Loucy (cell line): ENCODE measurements at regions not wholly inside any gene's neighbourhood (a gene's known extent, or its start where the extent isn't known, plus 50 kb on each side); places are given as distances from the start of the nearest gene placed in this dataset.

Experiments used
- H2AFZ ChIP-seq: fragments of 200-600 bp; sonication (generic); 2 replicates; pipeline ENCODE4 v1.6.0; 2016; ENCODE audit warnings: antibody characterized with exemption, mild to moderate bottlenecking, low read length, moderate library complexity
- H3F3A ChIP-seq: fragments of 200-600 bp; 2 replicates; pipeline ENCODE4 v1.6.0; 2016; ENCODE audit warnings: antibody characterized with exemption, low read depth, mild to moderate bottlenecking
- H3K27me3 ChIP-seq: fragments of 200-600 bp; sonication (generic); 2 replicates; pipeline ENCODE4 v1.6.1; 2014; ENCODE audit warnings: low read length, mild to moderate bottlenecking; ENCODE audit not compliant: insufficient read depth, poor library complexity, severe bottlenecking
- H3K36me3 ChIP-seq: fragments of 200-600 bp; sonication (generic); 2 replicates; pipeline ENCODE4 v1.6.1; 2016; ENCODE audit warnings: low read length; ENCODE audit not compliant: insufficient read depth
- H3K4me1 ChIP-seq: fragments of 200-600 bp; sonication (generic); 2 replicates; pipeline ENCODE4 v1.5.1; 2014; ENCODE audit warnings: low read length, mild to moderate bottlenecking; ENCODE audit not compliant: insufficient read depth, poor library complexity, severe bottlenecking
- H3K4me2 ChIP-seq: fragments of 200-600 bp; sonication (generic); 2 replicates; pipeline ENCODE4 v1.6.0; 2014; ENCODE audit warnings: antibody characterized with exemption, low read length, low read depth, mild to moderate bottlenecking; ENCODE audit not compliant: poor library complexity, severe bottlenecking
- H3K4me3 ChIP-seq: fragments of 200-600 bp; sonication (generic); 2 replicates; pipeline ENCODE4 v1.5.1; 2014; ENCODE audit warnings: low read length, mild to moderate bottlenecking, mixed read lengths; ENCODE audit not compliant: poor library complexity, severe bottlenecking
- H3K79me2 ChIP-seq: fragments of 200-600 bp; sonication (generic); 2 replicates; pipeline ENCODE4 v1.6.1; 2014; ENCODE audit warnings: low read length; ENCODE audit not compliant: insufficient read depth
- H3K9ac ChIP-seq: fragments of 200-600 bp; sonication (generic); 2 replicates; pipeline ENCODE4 v1.6.0; 2014; ENCODE audit warnings: mild to moderate bottlenecking, low read depth, low read length, moderate library complexity; ENCODE audit not compliant: poor library complexity, severe bottlenecking
- H3K9me2 ChIP-seq: fragments of 200-600 bp; sonication (generic); replicated peaks from 2 replicates; pipeline ENCODE4 v1.6.1; 2016; ENCODE audit warnings: low read depth, low read length, mixed read lengths
- H3K9me3 ChIP-seq: fragments of 200-600 bp; sonication (generic); 2 replicates; pipeline ENCODE4 v1.6.1; 2014; ENCODE audit warnings: mild to moderate bottlenecking, antibody characterized with exemption, low read length, low read depth; ENCODE audit not compliant: insufficient read depth
- H4K20me1 ChIP-seq: fragments of 200-600 bp; sonication (generic); 2 replicates; pipeline ENCODE4 v1.6.0; 2014; ENCODE audit warnings: antibody characterized with exemption, low read length, mild to moderate bottlenecking; ENCODE audit not compliant: insufficient read depth, poor library complexity, severe bottlenecking
- EZH2phosphoT487 ChIP-seq: fragments of 200-600 bp; IDR thresholded peaks from 2 replicates; pipeline ENCODE4 v1.6.1; 2018; ENCODE audit warnings: antibody characterized with exemption, mild to moderate bottlenecking, moderate library complexity, borderline replicate concordance
- TF ChIP-seq, protein P1 (sequence below): fragments of 200-600 bp; sonication (generic); conservative IDR thresholded peaks from 2 replicates; pipeline ENCODE4 v1.5.1; 2014; ENCODE audit warnings: mild to moderate bottlenecking, antibody characterized with exemption, low read length

DNA sequence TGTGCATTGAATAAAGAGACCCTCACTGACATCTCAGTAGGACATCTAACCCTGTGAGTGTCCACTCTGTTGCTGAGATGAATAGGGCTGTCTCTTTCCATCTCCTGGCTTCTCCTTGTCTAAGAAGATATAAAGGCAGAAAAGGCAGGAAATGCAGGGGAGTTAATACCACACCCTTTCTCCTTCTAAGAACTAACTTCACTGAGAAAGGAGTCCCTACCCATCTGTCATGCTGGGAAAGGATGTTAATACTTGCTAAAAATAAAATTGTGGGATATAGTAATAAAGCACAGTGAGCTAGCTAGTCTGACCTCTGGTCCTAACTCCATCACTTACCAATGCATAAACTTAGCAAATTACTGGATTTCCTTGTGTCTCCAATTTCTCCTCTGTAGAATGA is 213.9 kb upstream of the FIGN start:
- Histone ChIP-seq H4K20me1 (no peaks in the 10 kb centered on the region), H3K4me2 (no peak overlapping the region), H3F3A (no peaks in the 10 kb centered on the region), H3K27me3 (no peaks in the 10 kb centered on the region), H3K9me2 (no peaks in the 10 kb centered on the region), H3K9ac (no peak overlapping the region), H3K4me1 (no peaks in the 10 kb centered on the region), H2AFZ (no peak overlapping the region), H3K79me2 (no peaks in the 10 kb centered on the region), H3K4me3 (no peak overlapping the region), H3K36me3 (no peaks in the 10 kb centered on the region), H3K9me3 (no peaks in the 10 kb centered on the region)
- TF ChIP-seq, protein P1, sequence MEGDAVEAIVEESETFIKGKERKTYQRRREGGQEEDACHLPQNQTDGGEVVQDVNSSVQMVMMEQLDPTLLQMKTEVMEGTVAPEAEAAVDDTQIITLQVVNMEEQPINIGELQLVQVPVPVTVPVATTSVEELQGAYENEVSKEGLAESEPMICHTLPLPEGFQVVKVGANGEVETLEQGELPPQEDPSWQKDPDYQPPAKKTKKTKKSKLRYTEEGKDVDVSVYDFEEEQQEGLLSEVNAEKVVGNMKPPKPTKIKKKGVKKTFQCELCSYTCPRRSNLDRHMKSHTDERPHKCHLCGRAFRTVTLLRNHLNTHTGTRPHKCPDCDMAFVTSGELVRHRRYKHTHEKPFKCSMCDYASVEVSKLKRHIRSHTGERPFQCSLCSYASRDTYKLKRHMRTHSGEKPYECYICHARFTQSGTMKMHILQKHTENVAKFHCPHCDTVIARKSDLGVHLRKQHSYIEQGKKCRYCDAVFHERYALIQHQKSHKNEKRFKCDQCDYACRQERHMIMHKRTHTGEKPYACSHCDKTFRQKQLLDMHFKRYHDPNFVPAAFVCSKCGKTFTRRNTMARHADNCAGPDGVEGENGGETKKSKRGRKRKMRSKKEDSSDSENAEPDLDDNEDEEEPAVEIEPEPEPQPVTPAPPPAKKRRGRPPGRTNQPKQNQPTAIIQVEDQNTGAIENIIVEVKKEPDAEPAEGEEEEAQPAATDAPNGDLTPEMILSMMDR = no peak
- no peak for TF ChIP-seq EZH2phosphoT487

DNA sequence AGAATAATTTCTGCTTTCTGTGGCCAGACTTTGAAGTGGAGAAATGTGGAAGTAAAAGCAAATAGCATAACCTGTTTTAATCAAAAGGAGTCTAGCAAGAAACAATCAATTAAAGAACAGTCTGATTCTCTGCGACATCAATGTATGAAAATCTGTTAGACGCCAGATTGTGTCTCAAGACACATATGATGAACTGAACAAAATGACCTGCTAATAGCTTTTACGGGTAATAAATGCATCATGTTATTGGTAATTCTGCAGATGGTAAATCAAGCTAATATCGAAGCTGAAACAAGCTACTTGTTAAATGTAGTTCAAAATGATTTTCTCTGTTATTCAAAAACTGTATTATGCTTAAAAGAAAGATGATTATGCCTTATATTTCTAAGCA is 208.5 kb upstream of the FIGN start:
- no peaks in the 10 kb centered on the region for H3K36me3 ChIP-seq
- no peak for TF ChIP-seq EZH2phosphoT487
- H3K4me2 ChIP-seq = no peak overlapping the region
- no peaks in the 10 kb centered on the region for H3K9me2 ChIP-seq
- H3F3A ChIP-seq = no peaks in the 10 kb centered on the region
- no peaks in the 10 kb centered on the region for H3K79me2 ChIP-seq
- no peak overlapping the region for H3K9ac ChIP-seq
- no peaks in the 10 kb centered on the region for H3K9me3 ChIP-seq
- H2AFZ ChIP-seq = no peak overlapping the region
- no peaks in the 10 kb centered on the region for H3K4me1 ChIP-seq
- H3K27me3 ChIP-seq = no peaks in the 10 kb centered on the region
- H4K20me1 ChIP-seq = no peaks in the 10 kb centered on the region
- H3K4me3 ChIP-seq = no peak overlapping the region

DNA sequence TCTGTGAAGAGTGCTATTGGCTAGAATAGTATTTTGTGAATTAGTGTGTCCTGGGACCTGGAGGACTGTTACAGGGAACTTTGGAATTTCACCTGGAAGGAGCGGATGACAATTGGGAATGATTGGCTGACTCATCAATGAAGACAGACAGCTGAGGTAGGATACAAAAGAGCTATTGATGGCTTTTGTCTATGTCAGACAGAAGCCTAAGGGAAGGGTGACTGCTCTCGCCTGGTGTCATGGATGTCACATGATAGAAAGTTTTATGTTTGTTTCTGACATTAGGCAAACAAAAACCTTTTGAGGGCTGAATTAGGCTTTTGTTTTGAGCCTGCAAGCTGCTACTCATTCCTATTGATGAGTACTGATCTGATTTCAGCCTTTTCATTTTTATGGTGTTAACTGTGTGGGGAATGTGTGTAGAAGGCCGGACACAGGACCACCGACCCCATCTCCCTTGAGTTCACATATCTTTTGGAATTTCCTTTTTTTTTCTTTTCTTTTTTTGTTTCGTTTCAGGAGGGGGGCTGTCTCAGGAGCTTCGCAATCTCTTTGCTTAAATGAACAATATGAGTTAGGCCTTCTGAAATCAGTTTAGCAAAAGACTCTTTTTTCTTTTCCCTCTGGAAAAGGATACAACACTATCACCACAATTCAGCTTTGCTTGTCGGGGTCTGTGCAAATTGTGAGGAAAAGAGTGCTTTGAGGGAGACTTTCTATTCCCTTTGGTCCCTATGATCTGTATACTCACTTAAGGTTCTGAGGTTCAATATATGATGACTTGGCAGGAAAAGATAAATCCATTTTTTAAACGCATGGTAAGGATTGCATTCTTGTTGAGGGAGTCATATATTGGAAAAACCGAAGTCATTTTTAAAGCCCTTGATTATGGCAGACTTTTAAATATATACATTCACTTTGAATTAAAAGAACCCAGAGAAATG is 207.9 kb upstream of the FIGN start:
- no peaks in the 10 kb centered on the region for H3K27me3 ChIP-seq
- TF ChIP-seq, protein P1 = no peak
- TF ChIP-seq EZH2phosphoT487 = no peak
- H3K9ac ChIP-seq = no peak overlapping the region

DNA sequence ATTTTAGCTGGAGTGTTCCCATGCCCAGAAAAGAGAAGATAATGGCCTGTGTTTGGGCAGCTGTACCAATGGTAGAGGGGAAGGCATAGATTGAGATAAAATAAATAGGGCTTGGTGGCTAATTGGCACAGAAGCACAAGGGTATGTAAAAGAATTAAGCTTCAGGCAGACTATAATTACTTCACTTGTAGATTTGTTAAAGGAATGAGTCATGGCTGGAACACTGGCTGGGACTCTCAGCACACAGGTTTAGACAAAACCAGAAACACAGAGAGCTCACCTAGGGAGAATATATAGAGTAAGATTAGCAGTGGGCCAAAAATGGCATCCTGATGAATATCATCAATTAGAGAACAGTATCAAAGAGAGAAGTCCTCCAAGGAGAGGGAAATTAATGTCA is 198.3 kb upstream of the FIGN start:
- H3K36me3 ChIP-seq = no peaks in the 10 kb centered on the region
- no peaks in the 10 kb centered on the region for H4K20me1 ChIP-seq
- H3K27me3 ChIP-seq = no peaks in the 10 kb centered on the region
- H3K9me3 ChIP-seq = no peaks in the 10 kb centered on the region
- TF ChIP-seq, protein P1 = no peak
- no peak for TF ChIP-seq EZH2phosphoT487
- H2AFZ ChIP-seq = no peak overlapping the region
- H3K4me2 ChIP-seq = no peak overlapping the region
- no peaks in the 10 kb centered on the region for H3F3A ChIP-seq
- H3K9ac ChIP-seq = no peak overlapping the region
- no peaks in the 10 kb centered on the region for H3K4me1 ChIP-seq
- H3K79me2 ChIP-seq = no peaks in the 10 kb centered on the region
- H3K9me2 ChIP-seq = no peaks in the 10 kb centered on the region
- no peak overlapping the region for H3K4me3 ChIP-seq

More for the DNA sequence above, 207.9 kb upstream of the FIGN start:
- Histone ChIP-seq H3K79me2 (no peaks in the 10 kb centered on the region), H3K4me1 (no peaks in the 10 kb centered on the region), H2AFZ (no peak overlapping the region), H3K36me3 (no peaks in the 10 kb centered on the region), H3F3A (no peaks in the 10 kb centered on the region), H3K4me3 (no peak overlapping the region), H3K9me2 (no peaks in the 10 kb centered on the region), H4K20me1 (no peaks in the 10 kb centered on the region), H3K4me2 (no peak overlapping the region), H3K9me3 (no peaks in the 10 kb centered on the region)
